Stimulated activated effector memory CD8-positive, alpha-beta T cell treated with anti-CD3 and anti-CD28 coated beads, Interleukin-12 subunit alpha, Interleukin-12 subunit beta, amount 100 ng/mL, for 72 hours (primary cell): ENCODE measurements at regions not wholly inside any gene's neighbourhood (a gene's known extent, or its start where the extent isn't known, plus 50 kb on each side); places are given as distances from the start of the nearest gene placed in this dataset.

Experiments
- ATAC-seq: fragments of 150-1000 bp; cut with Tn5 transposase; 2 replicates; pipeline ENCODE4 v1.10.0; 2021
- DNase-seq, 2 donors: peaks; one replicate each; pipeline ENCODE4 v3.0.0; 2021 to 2022; ENCODE audit warnings: low spot score in 2 of 2
- H3K27ac Mint-ChIP-seq: one replicate; pipeline ENCODE4 v1.8.0; 2022; ENCODE audit warnings: mild to moderate bottlenecking, mixed read lengths
- H3K36me3 Mint-ChIP-seq: one replicate; pipeline ENCODE4 v1.8.0; 2022; ENCODE audit warnings: mild to moderate bottlenecking, mixed read lengths
- H3K4me1 Mint-ChIP-seq: one replicate; pipeline ENCODE4 v1.8.0; 2022; ENCODE audit warnings: mixed read lengths
- H3K4me3 Mint-ChIP-seq: one replicate; pipeline ENCODE4 v1.8.0; 2022; ENCODE audit warnings: mild to moderate bottlenecking, mixed read lengths
- H3K9me3 Mint-ChIP-seq: one replicate; pipeline ENCODE4 v1.8.0; 2022; ENCODE audit warnings: mixed read lengths

- no peaks in the 10 kb centered on the region for H3K9me3 Mint-ChIP-seq
These were observed 139.4 kb upstream of the SERTAD2 start for GRCh38 chr2:64792995-64793639.

GRCh38 chr2:64793701-64794100 is 140.0 kb upstream of the SERTAD2 start:
- Mint-ChIP-seq H3K27ac (no peak overlapping the region), H3K4me1 (no peaks in the 10 kb centered on the region), H3K9me3 (no peaks in the 10 kb centered on the region), H3K4me3 (no peak overlapping the region), H3K36me3 (no peaks in the 10 kb centered on the region)
- ATAC-seq (peak; percentile 39), DNase-seq (no peak)

More at GRCh38 chr2:64792995-64793639, 139.4 kb upstream of the SERTAD2 start:
- Mint-ChIP-seq H3K27ac (no peak overlapping the region), H3K4me1 (no peaks in the 10 kb centered on the region), H3K36me3 (no peaks in the 10 kb centered on the region), H3K4me3 (no peak overlapping the region)
- DNase-seq (no peak), ATAC-seq (no peak)

GRCh38 chr2:64794426-64794995 is 140.8 kb upstream of the SERTAD2 start:
- H3K4me1 Mint-ChIP-seq = no peaks in the 10 kb centered on the region
- H3K27ac Mint-ChIP-seq = no peak overlapping the region
- H3K36me3 Mint-ChIP-seq = no peaks in the 10 kb centered on the region
- no peak overlapping the region for H3K4me3 Mint-ChIP-seq
- ATAC-seq = no peak
- H3K9me3 Mint-ChIP-seq = no peaks in the 10 kb centered on the region
- no peak for DNase-seq

GRCh38 chr2:64795024-64795592 is 141.4 kb upstream of the SERTAD2 start:
- Mint-ChIP-seq H3K36me3 (no peaks in the 10 kb centered on the region), H3K27ac (no peak overlapping the region), H3K4me1 (no peaks in the 10 kb centered on the region), H3K4me3 (no peak overlapping the region), H3K9me3 (no peaks in the 10 kb centered on the region)
- ATAC-seq (no peak), DNase-seq (no peak)

- Mint-ChIP-seq H3K27ac (no peak overlapping the region), H3K4me1 (no peaks in the 10 kb centered on the region), H3K36me3 (no peaks in the 10 kb centered on the region), H3K9me3 (no peaks in the 10 kb centered on the region), H3K4me3 (no peak overlapping the region)
- ATAC-seq (no peak), DNase-seq (no peak)
These were observed 143.2 kb upstream of the SERTAD2 start for GRCh38 chr2:64796926-64797325.

- no peaks in the 10 kb centered on the region for H3K36me3 Mint-ChIP-seq
- DNase-seq = no peak
These were observed 144.3 kb upstream of the SERTAD2 start for GRCh38 chr2:64797881-64798575.

GRCh38 chr2:64799592-64800252 is 146.0 kb upstream of the SERTAD2 start:
- H3K9me3 Mint-ChIP-seq = no peaks in the 10 kb centered on the region

More at GRCh38 chr2:64797881-64798575, 144.3 kb upstream of the SERTAD2 start:
- no peak overlapping the region for H3K4me3 Mint-ChIP-seq
- H3K9me3 Mint-ChIP-seq = no peaks in the 10 kb centered on the region
- no peaks in the 10 kb centered on the region for H3K4me1 Mint-ChIP-seq
- H3K27ac Mint-ChIP-seq = no peak overlapping the region
- no peak for ATAC-seq

GRCh38 chr2:64803776-64804175 is 150.1 kb upstream of the SERTAD2 start:
- H3K4me3 Mint-ChIP-seq = no peak overlapping the region
- no peak overlapping the region for H3K27ac Mint-ChIP-seq
- DNase-seq = no peak
- H3K36me3 Mint-ChIP-seq = no peaks in the 10 kb centered on the region
- ATAC-seq = no peak
- H3K9me3 Mint-ChIP-seq = no peaks in the 10 kb centered on the region
- peaks cover 26% of the 10 kb centered on the region for H3K4me1 Mint-ChIP-seq

More at GRCh38 chr2:64799592-64800252, 146.0 kb upstream of the SERTAD2 start:
- DNase-seq (no peak), ATAC-seq (no peak)
- Mint-ChIP-seq H3K36me3 (no peaks in the 10 kb centered on the region), H3K27ac (no peak overlapping the region), H3K4me1 (no peaks in the 10 kb centered on the region), H3K4me3 (no peak overlapping the region)

- H3K4me1 Mint-ChIP-seq = peaks cover 26% of the 10 kb centered on the region
- no peak overlapping the region for H3K4me3 Mint-ChIP-seq
- H3K9me3 Mint-ChIP-seq = no peaks in the 10 kb centered on the region
- H3K36me3 Mint-ChIP-seq = no peaks in the 10 kb centered on the region
- DNase-seq = no peak
- no peak for ATAC-seq
- H3K27ac Mint-ChIP-seq = no peak overlapping the region
These were observed 150.9 kb upstream of the SERTAD2 start for GRCh38 chr2:64804651-64805050.

- DNase-seq = peak; percentile 24 to 64
- H3K4me1 Mint-ChIP-seq = peaks cover 32% of the 10 kb centered on the region
- H3K4me3 Mint-ChIP-seq = peak overlapping the region; percentile 4
- ATAC-seq = peak; percentile 99
- peak overlapping the region; percentile 7 for H3K27ac Mint-ChIP-seq
- H3K9me3 Mint-ChIP-seq = no peaks in the 10 kb centered on the region
- no peaks in the 10 kb centered on the region for H3K36me3 Mint-ChIP-seq
These were observed 153.7 kb upstream of the SERTAD2 start for GRCh38 chr2:64807417-64807816.

GRCh38 chr2:64808092-64808491 is 154.4 kb upstream of the SERTAD2 start:
- no peak overlapping the region for H3K4me3 Mint-ChIP-seq
- H3K4me1 Mint-ChIP-seq = peaks cover 32% of the 10 kb centered on the region
- peak overlapping the region; percentile 7 for H3K27ac Mint-ChIP-seq
- no peaks in the 10 kb centered on the region for H3K36me3 Mint-ChIP-seq
- ATAC-seq = no peak
- H3K9me3 Mint-ChIP-seq = no peaks in the 10 kb centered on the region
- DNase-seq = no peak

- Mint-ChIP-seq H3K27ac (no peak overlapping the region), H3K36me3 (no peaks in the 10 kb centered on the region), H3K4me3 (no peak overlapping the region), H3K9me3 (no peaks in the 10 kb centered on the region), H3K4me1 (peaks cover 32% of the 10 kb centered on the region)
- DNase-seq (no peak), ATAC-seq (no peak)
These were observed 155.0 kb upstream of the SERTAD2 start for GRCh38 chr2:64808754-64809153.

- no peaks in the 10 kb centered on the region for H3K9me3 Mint-ChIP-seq
- no peak for ATAC-seq
- H3K4me3 Mint-ChIP-seq = no peak overlapping the region
These were observed 155.5 kb upstream of the SERTAD2 start for GRCh38 chr2:64809216-64809615.

GRCh38 chr2:64812285-64812684 is 158.6 kb upstream of the SERTAD2 start:
- H3K4me3 Mint-ChIP-seq = no peak overlapping the region
- H3K36me3 Mint-ChIP-seq = no peaks in the 10 kb centered on the region
- DNase-seq = no peak
- H3K4me1 Mint-ChIP-seq = peaks cover 20% of the 10 kb centered on the region
- no peaks in the 10 kb centered on the region for H3K9me3 Mint-ChIP-seq
- H3K27ac Mint-ChIP-seq = no peak overlapping the region
- no peak for ATAC-seq

More at GRCh38 chr2:64809216-64809615, 155.5 kb upstream of the SERTAD2 start:
- H3K27ac Mint-ChIP-seq = no peak overlapping the region
- DNase-seq = no peak
- no peaks in the 10 kb centered on the region for H3K36me3 Mint-ChIP-seq
- H3K4me1 Mint-ChIP-seq = peaks cover 32% of the 10 kb centered on the region

GRCh38 chr2:64814007-64814406 is 160.3 kb upstream of the SERTAD2 start:
- DNase-seq = no peak
- ATAC-seq = no peak
- H3K27ac Mint-ChIP-seq = no peak overlapping the region
- no peak overlapping the region for H3K4me3 Mint-ChIP-seq
- no peaks in the 10 kb centered on the region for H3K9me3 Mint-ChIP-seq
- H3K36me3 Mint-ChIP-seq = no peaks in the 10 kb centered on the region
- H3K4me1 Mint-ChIP-seq = peaks cover 15% of the 10 kb centered on the region
